ENCODE measurements at regions not wholly inside any gene's neighbourhood (a gene's known extent, or its start where the extent isn't known, plus 50 kb on each side); places are given as distances from the start of the nearest gene placed in this dataset.

DNA sequence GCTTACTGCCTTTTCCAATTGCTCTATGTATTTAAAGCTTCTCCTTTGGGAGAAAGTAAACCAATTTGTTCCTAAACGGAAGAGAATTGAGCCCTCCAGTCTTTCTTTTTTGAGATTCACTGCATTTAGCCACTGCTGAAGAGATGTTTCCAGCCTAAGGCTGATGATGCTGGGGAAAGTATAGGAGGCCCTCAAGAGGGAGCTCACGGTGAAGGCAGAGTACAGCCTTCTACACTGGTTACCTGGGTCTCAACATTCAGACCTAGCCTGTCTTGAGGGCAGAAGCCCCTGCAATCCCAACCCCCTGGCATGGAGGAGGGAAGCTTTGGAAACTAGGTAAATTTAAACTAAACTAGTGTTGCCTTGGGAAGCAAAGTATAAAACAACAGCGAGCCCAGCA, 316.7 kb upstream of the TPK1 start:
- Histone ChIP-seq H3K9me3 (ENCODE audit: control insufficient read depth, insufficient read depth, low read length) (no peaks in the 10 kb centered on the region), H3K36me3 (ENCODE audit: control insufficient read depth, low read length) (no peaks in the 10 kb centered on the region), H3K27ac (ENCODE audit: low read depth, low read length) (no peak overlapping the region), H3K79me2 (ENCODE audit: control insufficient read depth, low read length) (no peaks in the 10 kb centered on the region), H3K4me1 (ENCODE audit: control insufficient read depth, low read length) (no peaks in the 10 kb centered on the region), H3K27me3 (ENCODE audit: control insufficient read depth, low read length) (no peaks in the 10 kb centered on the region), H3K9me2 (replicated peaks; ENCODE audit: control insufficient read depth, low read length) (no peaks in the 10 kb centered on the region), H3F3A (ENCODE audit: control insufficient read depth, insufficient read depth) (no peaks in the 10 kb centered on the region), H3K4me3 (ENCODE audit: low read length) (no peak overlapping the region), H4K20me1 (ENCODE audit: control insufficient read depth, insufficient read depth, low read depth, low read length) (no peaks in the 10 kb centered on the region), H3K4me2 (ENCODE audit: low read length) (no peak overlapping the region)
- TF ChIP-seq, protein P1, sequence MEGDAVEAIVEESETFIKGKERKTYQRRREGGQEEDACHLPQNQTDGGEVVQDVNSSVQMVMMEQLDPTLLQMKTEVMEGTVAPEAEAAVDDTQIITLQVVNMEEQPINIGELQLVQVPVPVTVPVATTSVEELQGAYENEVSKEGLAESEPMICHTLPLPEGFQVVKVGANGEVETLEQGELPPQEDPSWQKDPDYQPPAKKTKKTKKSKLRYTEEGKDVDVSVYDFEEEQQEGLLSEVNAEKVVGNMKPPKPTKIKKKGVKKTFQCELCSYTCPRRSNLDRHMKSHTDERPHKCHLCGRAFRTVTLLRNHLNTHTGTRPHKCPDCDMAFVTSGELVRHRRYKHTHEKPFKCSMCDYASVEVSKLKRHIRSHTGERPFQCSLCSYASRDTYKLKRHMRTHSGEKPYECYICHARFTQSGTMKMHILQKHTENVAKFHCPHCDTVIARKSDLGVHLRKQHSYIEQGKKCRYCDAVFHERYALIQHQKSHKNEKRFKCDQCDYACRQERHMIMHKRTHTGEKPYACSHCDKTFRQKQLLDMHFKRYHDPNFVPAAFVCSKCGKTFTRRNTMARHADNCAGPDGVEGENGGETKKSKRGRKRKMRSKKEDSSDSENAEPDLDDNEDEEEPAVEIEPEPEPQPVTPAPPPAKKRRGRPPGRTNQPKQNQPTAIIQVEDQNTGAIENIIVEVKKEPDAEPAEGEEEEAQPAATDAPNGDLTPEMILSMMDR (IDR thresholded peaks at IDR 0.05; ENCODE audit: low read depth, low read length, poor library complexity, severe bottlenecking), result no peak
- no peak for TF ChIP-seq EZH2phosphoT487 (IDR thresholded peaks at IDR 0.05; ENCODE audit: borderline replicate concordance, low read length)

DNA sequence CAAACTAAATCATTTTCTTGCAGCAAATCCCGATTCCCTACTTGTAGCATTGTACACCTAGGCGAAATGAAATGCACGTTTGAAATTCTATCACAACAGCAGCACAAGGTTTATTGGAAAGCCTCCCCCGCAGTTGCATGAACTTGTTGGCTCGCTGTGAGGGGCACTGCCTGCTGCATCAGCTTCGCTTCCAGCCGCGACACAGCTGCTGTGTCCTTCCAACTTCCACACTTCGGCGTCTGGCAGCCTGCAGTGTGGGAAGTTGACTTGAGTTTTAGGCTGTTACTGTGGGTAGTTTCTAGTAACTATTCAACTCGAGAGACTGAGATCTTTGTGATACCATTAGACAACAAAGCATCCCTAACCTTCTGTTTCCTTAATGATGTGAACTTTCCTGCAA, 315.8 kb upstream of the TPK1 start:
- H3F3A ChIP-seq (ENCODE audit: control insufficient read depth, insufficient read depth), result no peaks in the 10 kb centered on the region

DNA sequence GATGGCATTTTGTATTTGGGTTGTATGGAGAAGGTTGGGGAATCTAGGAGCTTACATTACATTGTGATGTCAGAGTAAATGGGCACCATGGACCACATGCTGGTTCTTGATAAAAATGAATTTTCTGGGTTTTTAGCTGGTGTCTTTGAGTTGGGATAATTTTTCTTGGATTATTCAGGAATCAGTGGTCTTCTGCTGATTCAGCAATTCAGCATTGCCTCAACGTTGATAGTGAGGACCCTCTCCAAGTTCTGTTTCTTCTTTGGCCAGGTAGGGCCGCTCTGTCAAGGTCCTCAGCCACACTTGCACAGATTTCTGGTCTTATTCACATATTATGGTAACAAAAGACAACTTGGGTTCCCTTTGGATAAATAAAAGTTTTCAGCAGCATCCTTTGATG, 312.0 kb upstream of the TPK1 start:
- Histone ChIP-seq H3F3A (ENCODE audit: control insufficient read depth, insufficient read depth) (no peaks in the 10 kb centered on the region), H3K4me3 (ENCODE audit: low read length) (no peak overlapping the region), H3K27me3 (ENCODE audit: control insufficient read depth, low read length) (no peaks in the 10 kb centered on the region), H3K9me3 (ENCODE audit: control insufficient read depth, insufficient read depth, low read length) (no peaks in the 10 kb centered on the region), H3K4me1 (ENCODE audit: control insufficient read depth, low read length) (no peaks in the 10 kb centered on the region), H3K4me2 (ENCODE audit: low read length) (no peak overlapping the region), H3K79me2 (ENCODE audit: control insufficient read depth, low read length) (no peaks in the 10 kb centered on the region), H4K20me1 (ENCODE audit: control insufficient read depth, insufficient read depth, low read depth, low read length) (no peaks in the 10 kb centered on the region), H3K9me2 (replicated peaks; ENCODE audit: control insufficient read depth, low read length) (no peaks in the 10 kb centered on the region), H3K36me3 (ENCODE audit: control insufficient read depth, low read length) (no peaks in the 10 kb centered on the region), H3K27ac (ENCODE audit: low read depth, low read length) (no peak overlapping the region)
- TF ChIP-seq EZH2phosphoT487 (IDR thresholded peaks at IDR 0.05; ENCODE audit: borderline replicate concordance, low read length), result no peak
- TF ChIP-seq, protein P1 (IDR thresholded peaks at IDR 0.05; ENCODE audit: low read depth, low read length, poor library complexity, severe bottlenecking), result no peak

More for the DNA sequence above, 315.8 kb upstream of the TPK1 start:
- H3K27ac ChIP-seq (ENCODE audit: low read depth, low read length), result no peak overlapping the region
- H3K36me3 ChIP-seq (ENCODE audit: control insufficient read depth, low read length), result no peaks in the 10 kb centered on the region
- H4K20me1 ChIP-seq (ENCODE audit: control insufficient read depth, insufficient read depth, low read depth, low read length), result no peaks in the 10 kb centered on the region
- no peaks in the 10 kb centered on the region for H3K4me1 ChIP-seq (ENCODE audit: control insufficient read depth, low read length)
- H3K9me3 ChIP-seq (ENCODE audit: control insufficient read depth, insufficient read depth, low read length), result no peaks in the 10 kb centered on the region
- no peaks in the 10 kb centered on the region for H3K9me2 ChIP-seq (replicated peaks; ENCODE audit: control insufficient read depth, low read length)
- no peaks in the 10 kb centered on the region for H3K27me3 ChIP-seq (ENCODE audit: control insufficient read depth, low read length)
- no peak overlapping the region for H3K4me2 ChIP-seq (ENCODE audit: low read length)
- TF ChIP-seq EZH2phosphoT487 (IDR thresholded peaks at IDR 0.05; ENCODE audit: borderline replicate concordance, low read length), result no peak
- TF ChIP-seq, protein P1 (IDR thresholded peaks at IDR 0.05; ENCODE audit: low read depth, low read length, poor library complexity, severe bottlenecking), result no peak
- no peak overlapping the region for H3K4me3 ChIP-seq (ENCODE audit: low read length)
- H3K79me2 ChIP-seq (ENCODE audit: control insufficient read depth, low read length), result no peaks in the 10 kb centered on the region

DNA sequence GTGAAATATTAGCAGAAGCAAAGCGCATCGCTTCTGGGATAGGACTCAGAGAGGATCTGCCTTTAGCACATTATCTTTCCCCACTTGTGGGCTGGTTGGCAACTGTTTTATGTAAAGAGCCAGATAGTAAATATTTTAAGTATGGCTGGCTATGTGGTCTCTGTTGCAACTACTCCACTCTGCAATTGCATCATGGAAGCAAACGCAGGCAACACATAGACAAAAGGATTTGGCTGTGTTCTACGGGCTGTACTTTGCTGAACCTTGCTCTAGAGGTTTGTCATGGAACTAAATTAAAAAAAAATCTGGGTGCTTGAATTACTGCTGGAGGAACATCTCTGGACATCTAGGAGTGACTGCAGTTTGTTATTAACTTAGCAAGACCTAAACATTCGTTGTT, 307.8 kb upstream of the TPK1 start:
- no peak for TF ChIP-seq EZH2phosphoT487 (IDR thresholded peaks at IDR 0.05; ENCODE audit: borderline replicate concordance, low read length)
- TF ChIP-seq, protein P1 (IDR thresholded peaks at IDR 0.05; ENCODE audit: low read depth, low read length, poor library complexity, severe bottlenecking), result no peak
- Histone ChIP-seq H3K9me2 (replicated peaks; ENCODE audit: control insufficient read depth, low read length) (no peaks in the 10 kb centered on the region), H3K9me3 (ENCODE audit: control insufficient read depth, insufficient read depth, low read length) (no peaks in the 10 kb centered on the region)

More for the DNA sequence above, 307.8 kb upstream of the TPK1 start:
- Histone ChIP-seq H3K4me3 (ENCODE audit: low read length) (no peak overlapping the region), H4K20me1 (ENCODE audit: control insufficient read depth, insufficient read depth, low read depth, low read length) (no peaks in the 10 kb centered on the region), H3K27me3 (ENCODE audit: control insufficient read depth, low read length) (no peaks in the 10 kb centered on the region), H3F3A (ENCODE audit: control insufficient read depth, insufficient read depth) (no peaks in the 10 kb centered on the region), H3K4me1 (ENCODE audit: control insufficient read depth, low read length) (no peaks in the 10 kb centered on the region), H3K27ac (ENCODE audit: low read depth, low read length) (no peak overlapping the region), H3K4me2 (ENCODE audit: low read length) (no peak overlapping the region), H3K36me3 (ENCODE audit: control insufficient read depth, low read length) (no peaks in the 10 kb centered on the region), H3K79me2 (ENCODE audit: control insufficient read depth, low read length) (no peaks in the 10 kb centered on the region)
